ENCODE measurements at regions not wholly inside any gene's neighbourhood (a gene's known extent, or its start where the extent isn't known, plus 50 kb on each side); places are given as distances from the start of the nearest gene placed in this dataset.

GRCh38 chr2:121890041-121890440, 134.6 kb downstream of the TSN start:
- Histone ChIP-seq H3K27me3 (ENCODE audit: control insufficient read depth, insufficient read depth, low read length) (no peaks in the 10 kb centered on the region), H3K4me3 (ENCODE audit: low read depth, low read length) (no peak overlapping the region), H3K36me3 (ENCODE audit: control insufficient read depth, insufficient read depth, low read length) (no peaks in the 10 kb centered on the region)
- TF ChIP-seq, protein P1, sequence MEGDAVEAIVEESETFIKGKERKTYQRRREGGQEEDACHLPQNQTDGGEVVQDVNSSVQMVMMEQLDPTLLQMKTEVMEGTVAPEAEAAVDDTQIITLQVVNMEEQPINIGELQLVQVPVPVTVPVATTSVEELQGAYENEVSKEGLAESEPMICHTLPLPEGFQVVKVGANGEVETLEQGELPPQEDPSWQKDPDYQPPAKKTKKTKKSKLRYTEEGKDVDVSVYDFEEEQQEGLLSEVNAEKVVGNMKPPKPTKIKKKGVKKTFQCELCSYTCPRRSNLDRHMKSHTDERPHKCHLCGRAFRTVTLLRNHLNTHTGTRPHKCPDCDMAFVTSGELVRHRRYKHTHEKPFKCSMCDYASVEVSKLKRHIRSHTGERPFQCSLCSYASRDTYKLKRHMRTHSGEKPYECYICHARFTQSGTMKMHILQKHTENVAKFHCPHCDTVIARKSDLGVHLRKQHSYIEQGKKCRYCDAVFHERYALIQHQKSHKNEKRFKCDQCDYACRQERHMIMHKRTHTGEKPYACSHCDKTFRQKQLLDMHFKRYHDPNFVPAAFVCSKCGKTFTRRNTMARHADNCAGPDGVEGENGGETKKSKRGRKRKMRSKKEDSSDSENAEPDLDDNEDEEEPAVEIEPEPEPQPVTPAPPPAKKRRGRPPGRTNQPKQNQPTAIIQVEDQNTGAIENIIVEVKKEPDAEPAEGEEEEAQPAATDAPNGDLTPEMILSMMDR (IDR thresholded peaks at IDR 0.05; ENCODE audit: insufficient read depth, low read length, severe bottlenecking) = no peak
- DNase-seq (ENCODE audit: low read depth) = no peak
- FAIRE-seq = no peak

- H3K27me3 ChIP-seq (ENCODE audit: control insufficient read depth, insufficient read depth, low read length) = no peaks in the 10 kb centered on the region
- DNase-seq (ENCODE audit: low read depth) (no peak), FAIRE-seq (no peak)
- no peak overlapping the region for H3K4me3 ChIP-seq (ENCODE audit: low read depth, low read length)
- TF ChIP-seq, protein P1 (IDR thresholded peaks at IDR 0.05; ENCODE audit: insufficient read depth, low read length, severe bottlenecking) = no peak
- no peaks in the 10 kb centered on the region for H3K36me3 ChIP-seq (ENCODE audit: control insufficient read depth, insufficient read depth, low read length)
Observed at GRCh38 chr2:121895723-121896571, 140.5 kb downstream of the TSN start.

GRCh38 chr2:121897335-121897970, 142.0 kb downstream of the TSN start:
- TF ChIP-seq, protein P1 (IDR thresholded peaks at IDR 0.05; ENCODE audit: insufficient read depth, low read length, severe bottlenecking) = peak; percentile 68
- Histone ChIP-seq H3K27me3 (ENCODE audit: control insufficient read depth, insufficient read depth, low read length) (no peaks in the 10 kb centered on the region), H3K36me3 (ENCODE audit: control insufficient read depth, insufficient read depth, low read length) (no peaks in the 10 kb centered on the region), H3K4me3 (ENCODE audit: low read depth, low read length) (no peak overlapping the region)
- DNase-seq (ENCODE audit: low read depth) (peak; percentile 7), FAIRE-seq (no peak)

DNA sequence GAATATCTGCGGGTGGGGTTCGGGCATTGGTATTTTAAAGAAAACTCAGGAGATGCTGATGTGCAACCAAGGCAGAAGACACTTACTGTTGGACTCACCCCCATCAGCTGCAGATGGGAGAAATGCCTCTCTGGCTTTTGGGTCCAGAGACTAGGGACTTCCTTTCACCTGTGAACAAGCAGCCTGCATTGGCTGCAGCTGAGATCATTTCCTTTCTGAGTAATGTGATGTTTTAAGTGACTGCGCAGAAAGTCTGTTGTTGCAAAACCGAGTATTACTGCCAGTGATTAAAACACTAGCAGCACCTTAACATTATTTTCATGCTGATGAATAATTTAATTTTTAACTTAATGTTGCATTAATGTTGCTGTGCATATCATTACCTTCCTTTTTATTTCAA, 143.0 kb downstream of the TSN start:
- Histone ChIP-seq H3K4me3 (ENCODE audit: low read depth, low read length) (no peak overlapping the region), H3K27me3 (ENCODE audit: control insufficient read depth, insufficient read depth, low read length) (no peaks in the 10 kb centered on the region), H3K36me3 (ENCODE audit: control insufficient read depth, insufficient read depth, low read length) (no peaks in the 10 kb centered on the region)
- DNase-seq (ENCODE audit: low read depth) = peak; percentile 58
- TF ChIP-seq, protein P1 (IDR thresholded peaks at IDR 0.05; ENCODE audit: insufficient read depth, low read length, severe bottlenecking) = no peak
- no peak for FAIRE-seq

GRCh38 chr2:121900391-121900790, 144.9 kb downstream of the TSN start:
- Histone ChIP-seq H3K27me3 (ENCODE audit: control insufficient read depth, insufficient read depth, low read length) (no peaks in the 10 kb centered on the region), H3K4me3 (ENCODE audit: low read depth, low read length) (no peak overlapping the region), H3K36me3 (ENCODE audit: control insufficient read depth, insufficient read depth, low read length) (no peaks in the 10 kb centered on the region)
- DNase-seq (ENCODE audit: low read depth) (no peak), FAIRE-seq (no peak)
- TF ChIP-seq, protein P1 (IDR thresholded peaks at IDR 0.05; ENCODE audit: insufficient read depth, low read length, severe bottlenecking) = no peak

Measured in bronchial epithelial cell (primary cell).